Activated naive CD4-positive, alpha-beta T cell treated with anti-CD3 and anti-CD28 coated beads, Interleukin-2, amount 50 U/mL, for 16 hours (primary cell): ENCODE measurements at regions not wholly inside any gene's neighbourhood (a gene's known extent, or its start where the extent isn't known, plus 50 kb on each side); places are given as distances from the start of the nearest gene placed in this dataset.

Source experiments
- DNase-seq: peaks from one replicate; pipeline ENCODE4 v3.0.0-alpha.2; 2020

GRCh38 chr16:79805621-79806020, 205.1 kb upstream of the MAF start:
- DNase-seq, result no peak

GRCh38 chr16:79801646-79802045, 201.1 kb upstream of the MAF start:
- DNase-seq, result no peak

GRCh38 chr16:79800016-79800608, 199.6 kb upstream of the MAF start:
- DNase-seq, result no peak

GRCh38 chr16:79798416-79799053, 198.0 kb upstream of the MAF start:
- DNase-seq, result no peak

GRCh38 chr16:79797486-79797885, 196.9 kb upstream of the MAF start:
- no peak for DNase-seq

GRCh38 chr16:79795556-79795955, 195.0 kb upstream of the MAF start:
- DNase-seq, result no peak

- DNase-seq, result no peak
Measured at GRCh38 chr16:79794941-79795340, 194.4 kb upstream of the MAF start.

- DNase-seq, result no peak
Measured at GRCh38 chr16:79792664-79793351, 192.3 kb upstream of the MAF start.

- DNase-seq, result no peak
Measured at GRCh38 chr16:79792076-79792475, 191.5 kb upstream of the MAF start.

GRCh38 chr16:79790854-79791253, 190.3 kb upstream of the MAF start:
- DNase-seq, result no peak

GRCh38 chr16:79788949-79789348, 188.4 kb upstream of the MAF start:
- DNase-seq, result no peak

GRCh38 chr16:79786389-79786788, 185.9 kb upstream of the MAF start:
- DNase-seq, result no peak

GRCh38 chr16:79784007-79784406, 183.5 kb upstream of the MAF start:
- DNase-seq, result no peak

GRCh38 chr16:79777679-79778078, 177.1 kb upstream of the MAF start:
- DNase-seq, result no peak

GRCh38 chr16:79776243-79776847, 175.8 kb upstream of the MAF start:
- no peak for DNase-seq

GRCh38 chr16:79772784-79773183, 172.2 kb upstream of the MAF start:
- DNase-seq, result no peak

GRCh38 chr16:79772048-79772447, 171.5 kb upstream of the MAF start:
- DNase-seq, result no peak

GRCh38 chr16:79770244-79771064, 169.9 kb upstream of the MAF start:
- peak; percentile 50 for DNase-seq

GRCh38 chr16:79769928-79770243, 169.3 kb upstream of the MAF start:
- no peak for DNase-seq

GRCh38 chr16:79769270-79769927, 168.9 kb upstream of the MAF start:
- no peak for DNase-seq

GRCh38 chr16:79768276-79768970, 167.9 kb upstream of the MAF start:
- no peak for DNase-seq
